MM.1S (cell line): ENCODE measurements at regions not wholly inside any gene's neighbourhood (a gene's known extent, or its start where the extent isn't known, plus 50 kb on each side); places are given as distances from the start of the nearest gene placed in this dataset.

Experiments used
- DNase-seq: peaks from one replicate; pipeline ENCODE4 v3.0.0-alpha.2; 2015
- H2AFZ ChIP-seq: fragments of 300-600 bp; sonication (generic); 2 replicates; pipeline ENCODE4 v1.6.0; 2016; ENCODE audit warnings: antibody characterized with exemption, low read length
- H3F3A ChIP-seq: fragments of 300-600 bp; sonication (generic); 2 replicates; pipeline ENCODE4 v1.6.1; 2016; ENCODE audit warnings: mild to moderate bottlenecking, antibody characterized with exemption, low read length, moderate library complexity, mixed read lengths; ENCODE audit not compliant: insufficient read depth
- H3K27ac ChIP-seq: fragments of 300-600 bp; sonication (generic); 2 replicates; pipeline ENCODE4 v1.5.1; 2016; ENCODE audit warnings: mild to moderate bottlenecking, low read length
- H3K27me3 ChIP-seq: fragments of 300-600 bp; sonication (generic); replicated peaks from 2 replicates; pipeline ENCODE4 v1.6.0; 2016; ENCODE audit warnings: low read length; ENCODE audit not compliant: insufficient read depth
- H3K36me3 ChIP-seq: fragments of 300-600 bp; sonication (generic); replicated peaks from 2 replicates; pipeline ENCODE4 v1.6.1; 2016; ENCODE audit warnings: mild to moderate bottlenecking, low read length, mixed read lengths; ENCODE audit not compliant: insufficient read depth
- H3K4me1 ChIP-seq: fragments of 300-600 bp; sonication (generic); 2 replicates; pipeline ENCODE4 v1.6.1; 2016; ENCODE audit warnings: low read length, mixed read lengths
- H3K4me2 ChIP-seq: fragments of 300-600 bp; sonication (generic); 2 replicates; pipeline ENCODE4 v1.6.0; 2016; ENCODE audit warnings: low read depth, low read length
- H3K4me3 ChIP-seq: fragments of 300-600 bp; sonication (generic); 2 replicates; pipeline ENCODE4 v1.5.1; 2016; ENCODE audit warnings: low read length, mixed read lengths
- H3K79me2 ChIP-seq: fragments of 300-600 bp; sonication (generic); 2 replicates; pipeline ENCODE4 v1.6.1; 2016; ENCODE audit warnings: mixed run types, low read length, mixed read lengths
- H3K9ac ChIP-seq: fragments of 300-600 bp; sonication (generic); 2 replicates; pipeline ENCODE4 v1.6.1; 2016; ENCODE audit warnings: low read length, mixed read lengths
- H3K9me2 ChIP-seq: fragments of 300-600 bp; sonication (generic); replicated peaks from 2 replicates; pipeline ENCODE4 v1.6.1; 2016; ENCODE audit warnings: mild to moderate bottlenecking, low read length, mixed read lengths; ENCODE audit not compliant: insufficient read depth
- H3K9me3 ChIP-seq: fragments of 300-600 bp; sonication (generic); replicated peaks from 2 replicates; pipeline ENCODE4 v1.6.1; 2016; ENCODE audit warnings: mild to moderate bottlenecking, low read length, mixed read lengths; ENCODE audit not compliant: insufficient read depth
- H4K20me1 ChIP-seq: fragments of 300-600 bp; sonication (generic); 2 replicates; pipeline ENCODE4 v1.6.1; 2016; ENCODE audit warnings: mild to moderate bottlenecking, low read length, moderate library complexity, mixed read lengths; ENCODE audit not compliant: insufficient read depth
- CTCF ChIP-seq: fragments of 300-600 bp; sonication (generic); IDR thresholded peaks from 2 replicates; pipeline ENCODE4 v1.5.1; 2016; ENCODE audit warnings: antibody characterized with exemption, low read length, mixed read lengths
- EZH2 ChIP-seq: fragments of 300-600 bp; sonication (generic); optimal IDR thresholded peaks from 2 replicates; pipeline ENCODE3; 2017; ENCODE audit warnings: low read depth, mild to moderate bottlenecking, antibody characterized with exemption, low read length, mixed read lengths
- EZH2phosphoT487 ChIP-seq: fragments of 300-600 bp; sonication (generic); IDR thresholded peaks from 2 replicates; pipeline ENCODE4 v1.6.1; 2018; ENCODE audit warnings: antibody characterized with exemption, low read length

DNA sequence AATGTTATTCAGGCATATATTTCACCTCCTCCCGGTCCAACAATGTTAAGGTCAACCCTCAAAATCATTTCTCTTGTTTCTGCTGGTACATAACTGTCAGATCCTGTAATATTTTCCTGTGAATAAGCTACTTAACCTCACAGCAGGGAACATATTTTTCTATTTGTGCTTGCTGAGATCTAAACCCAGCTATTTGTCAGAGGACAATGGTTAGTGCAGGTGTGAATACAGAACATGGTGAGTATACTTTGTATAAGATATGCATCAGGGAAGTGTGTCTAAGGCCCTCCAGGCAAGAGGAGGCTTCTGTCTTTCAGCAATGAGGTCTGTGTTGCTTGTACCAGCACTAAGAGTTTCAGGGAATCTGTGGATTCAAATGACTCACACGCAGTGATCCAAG is 970.6 kb downstream of the NCAM2 start:
- Histone ChIP-seq H2AFZ (no peak overlapping the region), H3K4me2 (no peak overlapping the region), H3F3A (no peaks in the 10 kb centered on the region), H3K9me3 (no peaks in the 10 kb centered on the region), H3K27me3 (no peaks in the 10 kb centered on the region), H4K20me1 (no peaks in the 10 kb centered on the region), H3K9ac (no peak overlapping the region), H3K9me2 (no peaks in the 10 kb centered on the region), H3K27ac (no peak overlapping the region), H3K79me2 (no peaks in the 10 kb centered on the region), H3K36me3 (no peaks in the 10 kb centered on the region), H3K4me3 (no peak overlapping the region), H3K4me1 (no peaks in the 10 kb centered on the region)
- no peak for DNase-seq
- TF ChIP-seq EZH2phosphoT487 (no peak), EZH2 (no peak), CTCF (no peak)

DNA sequence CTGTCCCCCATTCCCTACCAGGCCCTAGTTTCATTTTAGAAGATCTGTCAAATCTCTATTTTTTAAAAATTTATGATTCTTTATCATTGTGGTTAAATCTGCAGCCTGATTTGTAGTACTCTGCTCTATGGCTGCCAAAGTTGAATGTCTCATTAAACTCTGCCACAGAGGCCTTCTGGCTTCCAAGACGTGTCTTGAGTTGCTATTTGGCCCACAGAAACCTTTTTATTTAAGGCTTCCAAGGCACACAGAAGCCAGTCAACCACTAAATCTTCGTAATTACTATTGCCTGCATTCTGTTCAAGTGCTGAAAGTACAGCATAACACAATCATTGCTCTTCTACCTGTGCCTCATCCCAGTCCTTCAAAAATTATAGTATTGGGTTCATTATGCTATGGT is 971.0 kb downstream of the NCAM2 start:
- Histone ChIP-seq H3K27ac (no peak overlapping the region), H2AFZ (no peak overlapping the region), H4K20me1 (no peaks in the 10 kb centered on the region), H3K9me3 (no peaks in the 10 kb centered on the region), H3K9me2 (no peaks in the 10 kb centered on the region), H3F3A (no peaks in the 10 kb centered on the region), H3K27me3 (no peaks in the 10 kb centered on the region), H3K79me2 (no peaks in the 10 kb centered on the region), H3K9ac (no peak overlapping the region), H3K4me2 (no peak overlapping the region), H3K4me3 (no peak overlapping the region), H3K4me1 (no peaks in the 10 kb centered on the region), H3K36me3 (no peaks in the 10 kb centered on the region)
- TF ChIP-seq EZH2 (no peak), EZH2phosphoT487 (no peak), CTCF (no peak)
- no peak for DNase-seq

DNA sequence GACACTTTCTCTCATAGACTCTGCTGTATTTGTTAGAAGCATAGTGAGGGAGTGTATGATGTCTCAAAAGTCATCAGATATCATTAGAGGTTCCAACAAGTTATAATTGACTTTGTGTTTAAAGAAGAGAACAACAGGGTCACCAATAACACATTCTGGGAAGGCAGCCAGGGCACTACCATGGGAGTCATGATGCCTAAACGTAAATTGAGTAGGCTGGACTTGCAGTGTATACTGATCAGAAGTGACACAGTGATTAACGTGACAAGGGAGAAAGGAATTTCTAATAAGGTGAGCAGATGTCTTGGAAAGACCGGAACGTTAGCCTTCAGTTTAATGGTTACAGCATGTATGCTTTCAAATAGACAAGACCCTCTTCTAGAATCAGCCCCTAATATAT is 973.2 kb downstream of the NCAM2 start:
- Histone ChIP-seq H3K79me2 (no peaks in the 10 kb centered on the region), H3K36me3 (no peaks in the 10 kb centered on the region), H3K9ac (no peak overlapping the region), H3K27ac (no peak overlapping the region), H4K20me1 (no peaks in the 10 kb centered on the region), H3K27me3 (no peaks in the 10 kb centered on the region), H2AFZ (no peak overlapping the region), H3K4me1 (no peaks in the 10 kb centered on the region), H3K9me3 (no peaks in the 10 kb centered on the region), H3K4me3 (no peak overlapping the region), H3K9me2 (no peaks in the 10 kb centered on the region), H3K4me2 (no peak overlapping the region), H3F3A (no peaks in the 10 kb centered on the region)
- TF ChIP-seq CTCF = no peak
- TF ChIP-seq EZH2 = no peak
- no peak for TF ChIP-seq EZH2phosphoT487
- DNase-seq = no peak
